Esophagus squamous epithelium (tissue), 4 donors: ENCODE measurements at regions not wholly inside any gene's neighbourhood (a gene's known extent, or its start where the extent isn't known, plus 50 kb on each side); places are given as distances from the start of the nearest gene placed in this dataset.

Experiments used
- POLR2A ChIP-seq, 4 donors: fragments of 450-650 bp; IDR thresholded peaks; one replicate each; pipeline ENCODE4 v1.6.1; 2017; ENCODE audit warnings: antibody characterized with exemption in 4 of 4, mild to moderate bottlenecking in 4 of 4, moderate library complexity in 3 of 4
- TF ChIP-seq, protein P1 (sequence below), 6 experiments: fragments of 450-650 bp in 4 of 6; fragments of 200-600 bp in 2 of 6; sonication (generic) in 2 of 6; IDR thresholded peaks; one replicate each; pipeline ENCODE4 v1.5.1; 2016 to 2019; ENCODE audit warnings: antibody characterized with exemption in 6 of 6, mild to moderate bottlenecking in 4 of 6, moderate library complexity in 4 of 6

GRCh38 chr6:18837013-18837412 is 449.9 kb downstream of the RNF144B start:
- TF ChIP-seq, protein P1, sequence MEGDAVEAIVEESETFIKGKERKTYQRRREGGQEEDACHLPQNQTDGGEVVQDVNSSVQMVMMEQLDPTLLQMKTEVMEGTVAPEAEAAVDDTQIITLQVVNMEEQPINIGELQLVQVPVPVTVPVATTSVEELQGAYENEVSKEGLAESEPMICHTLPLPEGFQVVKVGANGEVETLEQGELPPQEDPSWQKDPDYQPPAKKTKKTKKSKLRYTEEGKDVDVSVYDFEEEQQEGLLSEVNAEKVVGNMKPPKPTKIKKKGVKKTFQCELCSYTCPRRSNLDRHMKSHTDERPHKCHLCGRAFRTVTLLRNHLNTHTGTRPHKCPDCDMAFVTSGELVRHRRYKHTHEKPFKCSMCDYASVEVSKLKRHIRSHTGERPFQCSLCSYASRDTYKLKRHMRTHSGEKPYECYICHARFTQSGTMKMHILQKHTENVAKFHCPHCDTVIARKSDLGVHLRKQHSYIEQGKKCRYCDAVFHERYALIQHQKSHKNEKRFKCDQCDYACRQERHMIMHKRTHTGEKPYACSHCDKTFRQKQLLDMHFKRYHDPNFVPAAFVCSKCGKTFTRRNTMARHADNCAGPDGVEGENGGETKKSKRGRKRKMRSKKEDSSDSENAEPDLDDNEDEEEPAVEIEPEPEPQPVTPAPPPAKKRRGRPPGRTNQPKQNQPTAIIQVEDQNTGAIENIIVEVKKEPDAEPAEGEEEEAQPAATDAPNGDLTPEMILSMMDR (IDR thresholded peaks at IDR 0.05), result no peak
- no peak for TF ChIP-seq POLR2A (IDR thresholded peaks at IDR 0.05)
